SK-N-DZ (cell line): ENCODE measurements at regions not wholly inside any gene's neighbourhood (a gene's known extent, or its start where the extent isn't known, plus 50 kb on each side); places are given as distances from the start of the nearest gene placed in this dataset.
"Not testable (repeated sequence)": the region's sequence is repeated elsewhere in the genome, so short reads cannot be mapped to it uniquely, and the experiment has no call there.

ENCODE experiments used
- DNase-seq: peaks from one replicate; pipeline ENCODE4 v3.0.0-alpha.2; 2015; ENCODE audit warnings: low spot score

DNA sequence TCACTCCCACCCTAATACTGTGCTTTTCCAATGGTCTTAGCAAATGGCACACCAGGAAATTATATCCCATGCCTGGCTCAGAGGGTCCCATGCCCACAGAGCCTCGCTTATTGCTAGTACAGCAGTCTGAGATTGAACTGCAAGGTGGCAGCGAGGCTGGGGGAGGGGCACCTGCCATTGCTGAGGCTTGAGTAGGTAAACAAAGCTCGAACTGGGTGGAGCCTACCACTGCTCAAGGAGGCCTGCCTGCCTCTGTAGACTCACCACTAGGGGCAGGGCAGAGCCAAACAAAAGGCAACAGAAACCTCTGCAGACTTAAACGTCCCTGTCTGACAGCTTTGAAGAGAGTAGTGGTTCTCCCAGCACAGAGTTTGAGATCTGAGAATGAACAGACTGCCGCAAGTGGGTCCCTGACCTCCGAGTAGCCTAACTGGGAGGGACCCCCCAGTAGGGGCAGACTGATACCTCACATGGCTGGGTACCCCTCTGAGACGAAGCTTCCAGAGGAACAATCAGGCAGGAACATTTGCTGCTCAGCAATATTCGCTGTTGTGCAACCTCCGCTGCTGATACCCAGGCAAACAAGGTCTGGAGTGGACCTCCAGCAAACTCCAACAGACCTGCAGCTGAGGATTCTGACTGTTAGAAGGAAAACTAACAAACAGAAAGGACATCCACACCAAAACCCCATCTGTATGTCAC lies 150.7 kb upstream of the FOXA2 start:
- DNase-seq, result not testable (repeated sequence)

DNA sequence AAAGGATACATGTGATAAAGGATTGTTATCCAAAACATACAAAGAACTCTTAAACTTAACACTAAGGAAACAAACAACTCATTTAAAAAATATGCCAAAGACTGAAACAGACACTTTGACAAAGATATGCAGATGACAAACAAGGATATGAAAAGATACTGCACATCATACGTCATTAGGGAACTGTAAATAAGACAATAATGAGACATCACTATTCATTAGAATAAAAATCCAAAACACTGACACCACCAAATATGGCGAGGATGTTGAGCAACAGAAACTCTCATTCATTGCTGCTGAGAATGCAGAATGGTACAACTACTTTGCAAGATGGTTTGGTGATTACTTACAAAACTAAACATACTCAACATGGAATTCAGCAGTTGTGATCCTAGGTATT lies 156.5 kb upstream of the FOXA2 start:
- DNase-seq, result no peak

DNA sequence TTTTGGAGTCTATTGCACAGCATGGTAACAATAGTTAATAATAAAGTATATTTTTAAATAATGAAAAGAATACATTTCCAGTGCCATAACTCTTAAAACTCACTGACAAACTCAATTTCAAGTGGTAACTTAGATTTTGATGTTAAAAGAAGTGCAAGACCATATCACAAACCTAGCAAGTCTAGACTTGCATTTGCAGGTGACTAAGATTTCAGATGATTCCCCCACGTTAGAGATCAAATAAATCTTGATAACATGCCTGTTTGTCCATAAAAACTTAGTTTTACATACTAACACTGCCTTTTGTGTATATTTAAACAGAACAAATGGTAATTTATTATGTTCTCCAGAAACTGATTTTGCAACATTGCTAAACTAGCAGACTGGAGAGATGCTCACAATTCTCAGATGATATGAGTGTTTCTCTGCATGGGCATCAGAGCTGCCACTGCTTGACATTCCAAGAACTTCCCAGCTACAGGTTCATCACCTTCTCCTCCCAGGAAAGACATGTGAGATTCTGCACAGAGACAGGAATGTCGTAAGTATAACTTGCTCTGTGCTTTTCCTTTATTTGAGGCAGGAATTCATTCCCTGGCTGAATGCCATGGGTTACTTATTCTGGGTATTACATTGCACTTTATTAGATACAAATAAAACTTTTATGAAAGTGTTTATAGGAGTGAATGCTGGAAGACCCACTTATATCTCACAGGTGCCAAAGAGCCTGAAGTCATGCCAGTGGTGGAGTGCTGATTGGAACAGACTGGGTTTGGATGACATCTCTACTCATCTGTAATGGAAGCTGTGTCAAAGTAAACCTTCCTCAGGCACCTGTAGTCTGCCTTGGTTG lies 160.2 kb upstream of the FOXA2 start:
- DNase-seq, result no peak

DNA sequence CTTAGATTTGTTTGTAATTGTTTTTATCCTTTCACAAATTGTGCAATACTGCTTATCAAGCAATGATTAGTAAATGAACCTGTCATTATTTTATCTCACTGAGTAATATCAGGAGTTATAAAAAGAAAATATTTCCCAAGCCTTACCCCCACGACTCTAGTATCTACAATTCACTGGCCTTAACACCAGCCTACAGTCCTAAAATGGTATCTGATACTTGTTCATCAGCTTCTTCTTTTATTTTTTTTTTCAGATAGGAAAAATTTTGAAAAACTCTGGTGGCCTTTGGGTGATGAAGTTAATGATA lies 160.8 kb upstream of the FOXA2 start:
- DNase-seq, result no peak

DNA sequence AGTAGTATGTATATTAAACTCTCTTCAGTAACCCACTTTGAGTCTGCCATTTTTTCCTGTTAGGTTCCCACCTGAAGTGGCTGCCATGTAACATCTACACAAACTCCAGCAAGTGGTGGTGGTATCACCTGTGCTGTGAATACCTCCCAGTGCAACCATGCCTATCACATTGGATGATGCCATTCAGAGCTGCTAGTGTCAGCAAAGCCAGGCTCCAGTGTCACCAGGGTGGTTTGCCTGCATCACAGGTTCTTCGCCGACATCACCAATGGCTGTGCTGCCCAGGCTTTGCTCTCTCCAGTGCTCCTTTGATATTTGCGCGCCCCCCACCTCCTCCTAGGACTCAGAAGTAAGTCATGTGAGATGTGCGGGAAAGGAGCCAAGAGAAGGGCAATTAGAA lies 162.6 kb upstream of the FOXA2 start:
- no peak for DNase-seq

DNA sequence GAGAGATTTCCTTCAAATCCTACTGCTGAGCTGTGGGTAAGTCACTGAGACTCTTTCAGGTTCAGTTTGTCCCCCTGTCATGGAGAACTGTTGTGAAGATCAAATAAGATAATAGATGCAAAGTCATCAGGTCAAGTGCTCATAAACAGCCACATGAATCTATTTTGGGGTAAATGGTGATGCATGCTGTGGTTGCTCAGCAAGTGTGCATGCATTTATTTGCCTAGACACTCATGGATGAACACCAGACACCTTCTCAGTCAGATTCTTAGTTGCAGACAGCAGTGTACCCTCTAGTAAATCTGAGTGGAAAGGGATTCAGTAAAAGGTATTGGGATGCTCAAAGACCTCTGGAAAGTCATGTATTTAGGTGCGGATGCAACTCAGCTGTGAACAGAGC lies 168.0 kb upstream of the FOXA2 start:
- no peak for DNase-seq

DNA sequence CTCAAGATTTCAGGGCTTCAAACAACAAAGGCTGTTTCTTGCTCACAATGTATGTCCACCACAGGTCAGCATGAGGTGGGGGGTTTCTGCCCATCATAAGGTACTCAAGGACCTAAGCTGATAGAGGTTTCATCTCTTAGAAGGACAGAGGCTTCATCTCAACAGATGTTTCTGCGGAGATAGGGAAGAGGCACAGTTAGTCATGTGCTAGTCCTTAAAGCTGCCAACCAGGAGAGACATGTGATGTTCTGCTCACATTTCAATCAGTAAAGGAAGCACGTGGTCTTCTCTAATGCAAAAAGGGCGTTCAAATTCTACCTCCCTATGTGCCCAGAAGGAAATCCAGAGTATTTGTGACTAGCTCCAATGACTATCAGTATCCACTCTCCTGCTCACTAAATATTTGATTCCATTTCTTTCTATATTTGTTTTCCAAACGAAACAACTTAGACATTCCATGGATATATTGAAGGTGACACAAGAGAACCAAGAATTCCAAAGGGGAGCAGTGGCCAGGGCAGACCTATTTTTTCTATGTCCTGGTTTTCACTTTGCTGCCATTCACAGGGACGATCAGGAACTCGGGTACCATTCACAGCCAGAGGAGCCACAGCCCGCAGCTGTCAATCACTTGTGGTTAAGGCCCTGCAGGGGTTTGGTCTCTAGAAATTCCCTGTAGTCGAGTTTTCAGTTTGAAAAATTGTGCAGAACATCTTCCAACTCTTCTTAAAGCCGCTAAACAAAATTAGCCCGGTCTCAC lies 173.2 kb upstream of the FOXA2 start:
- DNase-seq, result no peak

DNA sequence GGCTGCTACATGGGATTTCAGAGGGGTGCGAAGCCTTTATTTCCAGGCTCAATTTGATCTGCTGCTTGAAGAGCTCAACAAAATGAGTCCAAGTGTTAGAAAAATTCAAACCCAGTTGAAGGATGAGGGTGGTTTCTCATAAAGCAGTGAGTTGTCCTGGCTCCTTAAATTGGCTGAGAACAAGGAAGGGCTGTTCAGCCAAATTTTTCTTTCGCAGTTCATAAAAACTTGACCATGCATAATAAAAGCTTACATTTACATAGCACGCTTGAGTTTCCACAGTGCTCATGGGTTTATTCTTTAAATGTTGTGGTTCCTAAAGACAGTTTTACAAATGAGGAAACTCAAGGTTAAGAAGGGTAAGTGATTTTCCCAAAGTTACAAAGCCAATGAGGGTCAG lies 174.4 kb upstream of the FOXA2 start:
- no peak for DNase-seq

DNA sequence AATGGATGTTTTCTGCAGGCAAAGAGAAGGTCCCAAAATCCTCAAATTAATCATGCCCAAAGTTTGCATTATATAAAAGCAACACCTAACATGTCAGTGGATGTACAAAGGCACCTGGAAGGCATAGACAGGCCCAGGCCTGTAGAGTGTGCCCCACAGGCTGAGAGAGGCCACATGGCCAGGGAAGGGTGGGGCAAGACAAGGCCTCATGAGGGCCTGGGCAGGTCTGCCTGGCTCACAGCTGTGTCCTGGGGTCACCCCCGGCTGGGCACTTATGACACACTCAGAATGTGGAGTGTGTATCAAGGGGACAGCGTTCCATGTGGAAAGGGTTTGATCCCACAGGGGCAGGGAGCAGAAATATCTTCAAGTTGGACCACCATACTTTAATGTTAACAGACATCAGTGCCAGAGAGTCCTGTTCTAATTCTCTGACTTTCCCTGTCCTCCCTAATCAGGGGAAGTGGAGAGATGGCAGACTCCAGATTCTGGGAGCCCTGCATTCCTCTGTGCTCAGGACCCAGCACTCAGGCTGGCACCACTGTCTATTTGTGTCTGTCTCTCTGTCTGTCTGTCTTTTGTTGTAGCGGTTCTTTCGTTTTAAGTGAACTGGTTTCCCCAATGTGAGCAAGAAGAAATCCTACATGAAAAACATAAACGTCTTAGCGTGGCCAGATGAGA lies 178.3 kb upstream of the FOXA2 start:
- DNase-seq, result no peak

DNA sequence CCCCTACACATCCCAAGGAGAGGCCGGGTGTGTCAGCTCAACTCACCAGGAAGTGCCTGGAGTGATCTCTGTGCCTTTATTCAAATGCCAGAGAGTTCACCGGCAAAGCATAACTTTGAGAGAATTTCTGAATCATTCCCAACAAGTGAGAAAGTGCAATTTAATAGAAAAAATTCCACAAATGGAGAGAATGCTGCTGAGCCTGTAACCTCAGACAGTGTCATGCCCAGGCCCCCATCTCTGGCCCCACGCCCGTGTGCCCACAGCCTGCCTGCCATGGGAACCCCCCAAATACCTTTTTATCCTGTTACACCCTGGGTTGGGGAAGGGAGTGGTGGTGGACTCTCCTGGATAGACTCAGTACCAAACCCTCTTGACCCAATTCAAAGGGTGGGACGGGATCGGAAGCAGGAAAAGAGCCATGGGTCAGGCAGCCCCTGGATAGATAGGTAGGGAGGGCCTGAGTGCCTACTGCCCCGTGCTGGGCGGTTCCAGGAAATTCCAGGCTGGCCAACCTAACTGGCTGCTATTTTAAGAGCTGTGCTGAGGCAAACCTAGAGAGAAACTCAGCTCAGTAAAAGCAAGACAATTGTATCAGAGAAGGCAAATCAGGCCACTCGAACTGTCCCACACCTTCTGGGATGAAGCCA lies 179.0 kb upstream of the FOXA2 start:
- DNase-seq, result no peak

DNA sequence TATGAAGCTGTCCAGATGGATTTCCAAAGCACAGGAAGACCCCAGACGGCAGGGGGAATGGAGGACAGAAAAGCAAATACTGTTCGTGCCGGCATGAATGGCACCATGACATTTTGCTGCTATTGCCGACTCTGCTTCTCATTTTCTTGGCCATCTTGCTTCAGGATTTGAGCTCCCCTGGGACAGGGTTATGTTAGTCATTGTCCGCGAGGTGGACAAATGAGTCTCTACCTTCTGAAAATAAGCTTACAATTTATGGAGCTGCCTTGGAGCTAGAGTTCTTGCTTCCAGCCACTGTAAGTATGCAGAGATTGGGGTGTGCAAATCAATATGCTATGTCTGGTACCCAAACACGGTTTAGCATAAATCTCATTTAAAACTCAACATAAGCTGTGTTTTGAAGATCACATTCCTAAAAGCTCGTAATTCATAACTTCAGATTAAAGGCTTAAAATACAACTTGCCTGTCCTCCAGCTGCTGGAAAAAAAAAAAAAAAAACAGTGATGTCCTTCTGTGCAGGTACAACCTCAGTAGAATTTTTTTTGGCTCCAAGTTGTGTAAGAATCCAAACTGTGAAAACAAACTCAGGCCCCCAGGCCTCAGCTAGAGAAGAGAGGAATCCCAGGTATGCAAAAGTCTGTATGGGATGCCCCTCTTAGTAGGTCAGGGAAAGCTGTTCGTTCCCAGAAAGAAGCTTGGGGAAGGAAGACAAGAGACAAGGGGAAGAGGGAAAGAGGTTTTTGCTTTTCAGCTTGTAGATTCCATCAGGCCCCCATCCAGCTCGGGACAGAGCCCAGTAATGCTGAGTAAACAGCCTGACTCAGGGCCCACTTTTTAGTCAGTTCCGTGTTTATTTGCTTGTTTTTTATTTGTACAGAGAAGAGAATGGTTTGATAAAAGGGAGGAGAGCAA lies 184.2 kb upstream of the FOXA2 start:
- no peak for DNase-seq

DNA sequence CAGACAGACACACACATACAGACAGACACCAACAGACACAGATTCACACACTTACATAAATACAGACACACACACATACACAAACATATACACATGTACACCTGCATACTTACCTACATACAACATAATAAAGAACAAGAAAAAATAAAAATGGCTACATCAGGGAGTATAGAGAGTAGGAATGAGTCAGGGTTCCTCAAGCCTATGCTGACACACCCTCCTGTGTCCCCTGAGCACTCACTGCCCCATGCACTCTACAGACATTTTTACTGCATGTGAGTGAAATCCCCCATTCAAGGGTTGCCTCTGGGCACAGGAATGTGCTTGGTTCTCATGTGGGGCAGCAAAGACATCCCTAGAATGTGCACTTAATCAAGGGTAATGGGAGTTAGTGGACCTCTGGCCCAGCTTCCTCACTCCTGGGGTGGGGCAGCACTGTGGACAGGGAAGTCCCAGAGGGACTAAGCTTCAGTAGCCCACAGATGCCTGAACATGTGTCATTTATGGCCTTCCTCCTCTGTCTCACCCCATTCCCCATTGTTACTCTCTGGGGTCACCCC lies 185.9 kb upstream of the FOXA2 start:
- DNase-seq, result no peak

DNA sequence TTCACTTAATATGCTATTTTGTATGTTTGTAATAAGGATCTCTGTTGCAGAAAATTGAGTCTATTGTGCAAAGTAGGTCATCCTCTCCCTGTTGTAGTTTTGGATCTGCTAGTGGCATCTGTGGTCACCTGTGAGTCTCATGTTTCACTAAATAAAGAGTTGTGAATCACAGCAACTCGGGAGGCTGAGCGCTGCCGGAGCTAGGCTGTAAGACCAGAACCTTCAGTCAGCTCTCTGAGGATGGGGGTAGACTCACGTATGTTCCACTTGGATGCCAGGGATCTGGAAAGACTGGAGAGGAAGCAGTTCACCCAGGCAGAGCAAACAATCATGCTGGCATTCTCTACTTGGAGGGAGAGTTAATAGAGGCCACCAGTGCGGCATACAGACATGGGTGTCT lies 187.3 kb upstream of the FOXA2 start:
- DNase-seq, result no peak

DNA sequence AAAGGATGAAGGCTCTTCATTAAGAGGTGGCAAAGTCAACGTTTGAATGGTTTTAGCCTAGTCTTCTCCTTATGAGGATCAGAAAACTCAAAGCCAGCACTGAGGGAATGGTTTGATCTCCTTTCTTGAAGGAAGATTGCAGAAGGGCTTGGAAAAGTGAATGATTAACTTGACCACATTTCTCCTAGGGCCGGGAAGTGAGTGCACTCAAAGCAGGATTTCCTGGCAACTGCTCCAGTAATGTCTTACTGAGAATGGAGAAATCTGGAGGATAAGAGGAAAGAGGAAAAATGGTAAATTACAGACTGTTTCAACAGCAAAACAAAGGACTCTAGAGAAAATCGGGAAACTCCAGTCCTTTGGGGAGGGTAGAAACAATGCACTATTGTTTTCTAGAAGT lies 189.0 kb upstream of the FOXA2 start:
- no peak for DNase-seq

DNA sequence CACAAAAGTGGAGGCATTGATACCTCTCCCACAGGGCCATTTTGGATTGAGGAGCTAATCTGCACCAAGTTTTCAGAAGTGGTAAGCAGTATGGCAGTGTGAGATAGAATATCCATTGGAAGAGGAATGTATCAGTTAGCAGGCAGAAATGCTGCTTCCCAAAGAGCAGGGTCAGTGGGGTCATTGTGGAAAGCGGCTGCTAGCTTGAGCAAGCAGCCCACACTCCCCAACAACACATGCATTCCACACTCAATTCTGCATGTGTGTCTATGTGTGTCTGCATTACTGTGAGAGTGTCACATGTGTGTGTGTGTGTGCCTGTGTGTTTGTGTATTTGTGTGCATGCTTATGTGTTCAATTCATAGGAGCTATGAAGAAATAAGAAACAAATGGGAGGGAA lies 190.9 kb upstream of the FOXA2 start:
- DNase-seq, result no peak

DNA sequence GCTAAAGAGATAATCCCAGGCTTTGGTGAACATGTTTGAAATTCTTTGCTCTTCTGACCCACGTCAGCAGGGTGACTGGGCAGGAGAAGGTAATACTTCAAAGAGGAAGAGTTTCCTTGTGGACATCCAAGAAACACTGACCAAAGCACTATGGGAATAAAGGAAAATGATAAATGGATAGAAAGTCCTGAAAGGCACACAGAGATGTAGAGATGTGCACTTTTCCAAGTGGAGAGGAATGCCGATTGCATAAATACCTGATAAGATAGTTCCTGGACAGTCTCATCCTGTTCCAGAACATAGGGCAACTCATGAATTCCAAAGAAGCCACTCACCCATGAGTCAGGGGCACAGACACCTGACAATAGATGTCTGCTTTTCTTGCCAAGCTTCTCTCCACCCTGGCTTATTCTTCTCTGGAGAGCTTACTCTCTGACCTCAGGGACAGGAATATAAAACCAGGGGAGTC lies 191.3 kb upstream of the FOXA2 start:
- DNase-seq, result no peak

DNA sequence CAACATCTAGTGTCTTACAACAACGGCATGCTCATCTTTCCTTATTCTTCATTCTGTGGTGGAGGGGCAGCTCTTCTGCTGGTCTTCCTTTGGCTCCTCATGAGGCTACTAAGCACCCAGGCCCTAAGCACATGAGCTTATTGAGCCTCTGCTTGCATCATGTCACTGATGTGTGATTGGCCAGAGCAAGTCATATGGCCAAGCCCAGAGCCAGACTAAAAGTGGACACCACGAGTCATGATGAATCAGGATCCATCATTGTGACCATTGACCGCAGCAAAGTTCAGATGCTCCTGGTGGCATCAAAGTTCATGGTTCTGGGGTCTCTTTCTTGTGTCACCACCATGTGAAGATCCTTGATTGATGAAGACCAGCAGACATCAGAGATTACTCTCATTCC lies 192.0 kb upstream of the FOXA2 start:
- no peak for DNase-seq

DNA sequence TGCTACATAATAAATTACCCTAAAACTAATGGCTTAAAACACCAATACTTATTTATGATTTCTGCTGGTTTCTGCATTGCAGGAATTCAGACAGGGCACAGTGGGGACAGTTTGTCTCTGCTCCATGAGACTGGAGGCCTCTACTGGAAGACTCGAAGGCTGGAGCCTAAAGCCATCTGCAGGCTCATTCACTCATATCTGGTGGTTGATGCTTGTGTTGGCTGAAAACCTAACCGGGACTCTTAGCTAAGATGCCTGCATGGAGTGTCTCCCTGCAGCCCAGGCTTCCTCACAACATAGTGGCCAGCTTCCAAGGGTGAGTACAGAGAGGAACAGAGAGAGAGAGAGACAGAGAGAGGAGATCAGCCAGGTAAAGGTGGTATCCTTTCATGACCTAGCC lies 195.5 kb upstream of the FOXA2 start:
- DNase-seq, result no peak

DNA sequence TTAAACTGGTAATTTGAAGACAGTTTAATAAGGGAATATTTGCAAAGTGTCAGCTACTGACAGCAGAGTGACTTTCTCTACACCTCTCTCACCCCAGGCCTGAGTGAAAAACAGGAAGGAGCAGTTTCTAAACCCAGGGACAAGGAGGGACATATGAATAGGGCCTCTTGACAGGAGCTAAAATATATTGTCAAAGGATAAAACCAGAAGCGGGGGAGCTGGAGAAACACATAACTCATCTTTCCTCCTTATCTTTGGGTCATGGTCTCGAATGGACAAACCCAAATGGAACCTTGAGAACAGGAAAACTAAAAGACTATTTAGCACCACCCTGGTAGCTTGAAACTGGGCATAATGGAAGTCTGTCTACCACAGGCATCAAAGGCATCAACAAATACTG lies 197.5 kb upstream of the FOXA2 start:
- no peak for DNase-seq

DNA sequence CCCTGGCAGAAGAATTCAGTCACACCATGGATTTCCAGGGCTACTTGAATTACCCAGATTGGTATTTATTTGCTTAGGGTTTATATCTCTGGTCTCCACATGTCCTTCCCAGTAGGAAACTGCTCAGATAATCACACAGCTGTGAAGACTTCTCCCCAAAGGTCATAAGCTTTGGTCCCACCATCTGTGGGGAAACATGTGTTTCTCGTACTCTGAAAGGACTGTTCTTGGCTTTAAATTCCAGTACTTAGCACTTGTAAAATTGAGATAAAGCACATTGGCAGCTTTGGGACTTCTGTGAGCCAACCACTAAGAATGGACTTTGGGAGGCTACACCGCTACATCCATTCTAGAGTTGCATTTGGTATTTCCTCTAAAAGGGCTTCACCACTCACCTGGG lies 205.3 kb upstream of the FOXA2 start:
- no peak for DNase-seq
